Neural progenitor cell (in vitro differentiated cells): ENCODE measurements at regions not wholly inside any gene's neighbourhood (a gene's known extent, or its start where the extent isn't known, plus 50 kb on each side); places are given as distances from the start of the nearest gene placed in this dataset.

Experiments used
- CTCF ChIP-seq: fragments of 200-600 bp; sonication (generic); IDR thresholded peaks from 2 replicates; pipeline ENCODE4 v1.5.1; 2017; ENCODE audit warnings: antibody characterized with exemption, mild to moderate bottlenecking
- EZH2 ChIP-seq: fragments of 200-600 bp; sonication (generic); IDR thresholded peaks from 2 replicates; pipeline ENCODE4 v1.6.1; 2017; ENCODE audit warnings: antibody characterized with exemption, mild to moderate bottlenecking, moderate library complexity
- EZH2phosphoT487 ChIP-seq: fragments of 200-600 bp; sonication (generic); IDR thresholded peaks from 2 replicates; pipeline ENCODE4 v1.6.1; 2017; ENCODE audit warnings: antibody characterized with exemption

GRCh38 chrX:22365460-22365859 is 92.7 kb downstream of the CBLL2 start:
- no peak for TF ChIP-seq CTCF
- TF ChIP-seq EZH2phosphoT487, result no peak
- TF ChIP-seq EZH2, result no peak
